Fibroblast of skin of right biceps (primary cell): ENCODE measurements at regions not wholly inside any gene's neighbourhood (a gene's known extent, or its start where the extent isn't known, plus 50 kb on each side); places are given as distances from the start of the nearest gene placed in this dataset.

Source experiments
- DNase-seq: peaks from one replicate; pipeline ENCODE4 v3.0.0-alpha.2; 2013

- no peak for DNase-seq
Observed at GRCh38 chr1:56304975-56305374, 274.4 kb downstream of the PLPP3 start.

DNA sequence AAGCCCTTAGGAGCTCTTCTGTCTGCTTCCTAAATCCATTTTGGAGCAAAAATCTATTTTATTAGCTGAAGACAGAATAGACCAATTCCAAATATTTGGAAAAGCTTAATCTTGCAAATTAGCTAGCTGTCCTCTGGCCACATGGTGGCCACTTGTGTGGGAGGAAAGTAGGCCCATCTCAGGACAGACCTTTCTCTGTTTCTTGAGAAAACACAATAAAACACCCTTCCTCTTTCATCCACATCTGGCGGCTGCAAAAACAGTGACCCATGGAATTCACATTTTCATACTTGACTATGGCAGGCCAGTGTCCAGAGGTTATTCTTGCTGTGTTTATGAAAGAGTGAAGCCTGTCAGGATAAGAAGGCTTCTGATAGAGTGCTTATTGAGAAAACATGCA lies 275.6 kb downstream of the PLPP3 start:
- no peak for DNase-seq

DNA sequence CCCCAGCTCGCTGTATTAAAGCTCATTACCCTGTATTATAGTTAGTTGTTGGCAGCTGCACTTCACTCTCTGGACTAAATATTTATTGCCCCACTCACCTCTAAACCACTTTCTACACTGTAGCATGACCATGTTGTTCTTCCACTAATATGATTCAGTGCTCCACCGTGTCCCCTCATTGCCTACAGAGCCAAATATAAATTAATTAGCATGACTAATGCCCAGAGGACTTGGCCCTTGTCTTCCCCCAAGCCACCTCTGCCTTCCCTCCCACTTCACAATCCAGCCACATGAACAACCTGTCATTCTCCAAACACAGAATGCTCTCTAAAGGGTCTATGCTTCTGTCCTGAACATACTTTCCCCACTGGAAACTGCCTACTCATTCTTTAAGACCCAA lies 276.5 kb downstream of the PLPP3 start:
- DNase-seq: peak; percentile 60

GRCh38 chr1:56301791-56302190 lies 277.6 kb downstream of the PLPP3 start:
- peak; percentile 94 for DNase-seq

GRCh38 chr1:56300836-56301235 lies 278.5 kb downstream of the PLPP3 start:
- no peak for DNase-seq

- no peak for DNase-seq
Observed at GRCh38 chr1:56298866-56299265, 280.5 kb downstream of the PLPP3 start.

DNA sequence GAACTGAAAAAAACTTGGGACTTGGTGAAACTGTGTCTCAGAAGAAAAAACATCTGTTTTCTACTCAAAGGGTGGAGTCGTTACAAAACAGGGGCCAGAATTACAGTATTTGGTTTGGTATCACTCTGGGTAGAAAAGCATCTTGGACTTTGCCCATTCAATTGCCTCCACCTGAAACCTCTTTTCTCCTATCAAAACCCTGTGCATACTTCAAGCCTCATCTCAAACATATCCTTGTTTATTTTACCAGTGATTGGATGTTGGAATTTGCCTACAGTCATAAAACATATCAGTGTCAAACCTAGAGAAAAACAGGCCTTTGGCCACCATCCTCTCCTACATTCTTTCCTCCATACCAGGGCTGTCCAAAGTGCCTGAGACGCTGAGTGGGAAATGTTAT lies 281.5 kb downstream of the PLPP3 start:
- no peak for DNase-seq

- DNase-seq: peak; percentile 12
Observed at GRCh38 chr1:56297208-56297607, 282.2 kb downstream of the PLPP3 start.

- no peak for DNase-seq
Observed at GRCh38 chr1:56295949-56296929, 283.1 kb downstream of the PLPP3 start.

DNA sequence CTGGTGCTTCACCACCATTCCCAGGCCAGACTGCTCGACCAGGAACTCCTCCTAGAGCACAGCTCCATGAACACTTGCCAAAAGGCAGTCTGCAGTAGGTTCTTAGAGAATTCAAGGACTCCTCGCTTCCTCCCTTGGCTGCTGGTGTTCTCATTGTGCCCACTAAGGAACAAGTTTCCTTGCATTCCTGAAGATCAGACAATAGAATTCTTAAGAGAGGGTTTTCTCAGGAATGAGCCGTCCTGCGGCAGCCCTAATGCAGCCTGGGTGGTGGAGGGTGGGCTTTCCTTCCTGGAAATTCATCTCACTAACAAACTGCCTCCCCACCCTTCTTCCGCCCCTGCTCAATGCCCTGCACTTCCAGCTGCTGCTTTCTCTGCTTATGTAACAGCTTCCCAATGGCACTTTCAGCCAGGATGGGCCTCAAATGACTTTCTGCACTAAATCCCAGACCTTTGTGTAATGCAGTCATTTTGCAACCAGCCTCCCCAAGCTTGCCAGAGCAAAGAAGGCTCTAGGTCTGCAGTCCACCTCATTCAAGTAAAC lies 287.9 kb downstream of the PLPP3 start:
- DNase-seq: no peak

- no peak for DNase-seq
Observed at GRCh38 chr1:56289260-56289659, 290.1 kb downstream of the PLPP3 start.

GRCh38 chr1:56287721-56288120 lies 291.6 kb downstream of the PLPP3 start:
- DNase-seq: no peak

DNA sequence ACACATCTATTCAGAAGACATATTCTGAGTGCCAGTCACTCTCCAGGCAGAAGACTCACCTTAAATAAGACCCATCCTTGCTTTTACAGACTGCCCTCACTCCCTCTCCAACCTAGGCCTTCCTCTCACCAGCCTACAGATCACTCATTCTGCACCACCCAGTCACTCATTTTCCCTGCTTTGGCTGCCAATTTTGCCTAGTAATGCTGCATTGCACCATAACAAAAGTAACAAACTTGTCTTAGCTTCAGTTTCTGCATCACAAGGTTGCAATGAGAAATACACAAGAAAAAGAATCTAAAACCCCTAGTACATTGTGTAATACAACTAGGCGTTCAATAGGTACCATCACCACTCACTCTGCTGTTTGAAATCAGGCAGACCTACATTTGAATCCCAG lies 292.4 kb downstream of the PLPP3 start:
- no peak for DNase-seq

GRCh38 chr1:56286506-56286905 lies 292.9 kb downstream of the PLPP3 start:
- no peak for DNase-seq

DNA sequence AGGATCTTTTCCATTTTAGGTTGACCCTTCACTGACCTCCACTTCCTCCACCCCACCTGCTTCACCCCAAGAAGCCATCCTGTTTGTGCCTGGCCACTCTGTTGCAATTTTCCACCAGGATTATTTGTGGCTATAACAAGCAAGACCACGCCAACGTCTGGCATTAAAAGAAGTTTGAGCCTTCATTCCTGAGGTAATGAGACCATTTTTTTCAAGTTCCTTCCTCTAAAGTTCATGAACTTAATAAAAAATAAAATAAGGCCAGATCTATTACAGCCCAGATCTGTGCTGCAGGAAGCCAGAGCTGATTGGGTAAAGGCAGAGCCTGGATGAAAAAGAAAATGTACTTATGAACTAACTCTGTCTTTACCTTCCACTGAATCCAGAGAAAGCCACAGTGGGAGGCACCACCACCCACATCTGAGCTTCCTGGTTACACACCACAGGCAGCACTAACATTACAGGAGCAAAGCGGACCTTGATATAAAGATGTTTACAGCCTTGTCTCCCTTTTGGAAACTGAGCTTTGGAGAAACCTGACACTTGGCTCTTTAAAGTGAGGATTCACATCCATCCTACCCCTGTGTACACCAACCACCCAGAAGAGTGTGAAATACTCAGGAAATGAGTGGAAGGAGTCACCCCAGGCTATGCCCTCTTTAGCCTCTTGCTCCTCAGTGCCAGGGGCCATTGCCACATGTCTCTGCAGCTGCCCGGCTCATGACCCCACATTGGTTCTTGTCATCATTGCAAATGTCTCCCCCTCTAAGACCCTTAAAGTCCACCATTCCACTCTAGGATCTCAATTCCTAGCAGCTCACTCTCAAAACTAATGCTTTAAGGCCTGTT lies 293.6 kb downstream of the PLPP3 start:
- DNase-seq: peak; percentile 26

DNA sequence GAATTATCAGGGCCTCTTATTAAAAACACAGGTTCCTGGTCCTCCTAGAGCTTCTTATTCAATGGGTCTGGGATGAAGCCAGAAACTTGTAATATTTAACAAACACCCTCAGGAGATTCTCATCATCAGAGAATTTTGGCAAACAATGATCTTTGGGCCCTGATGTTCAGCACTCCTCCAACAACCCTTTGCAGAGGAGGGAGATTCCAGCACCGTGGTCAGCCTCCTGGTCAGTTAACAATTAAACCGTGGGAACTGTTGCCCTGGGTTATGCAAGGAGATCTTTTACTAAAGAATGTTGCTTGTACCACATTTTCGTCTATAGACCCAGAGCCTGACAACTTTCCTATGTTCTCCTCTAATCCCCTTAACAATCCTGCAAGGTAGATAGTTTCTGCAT lies 294.4 kb downstream of the PLPP3 start:
- peak; percentile 33 for DNase-seq

GRCh38 chr1:56278061-56278460 lies 301.3 kb downstream of the PLPP3 start:
- DNase-seq: no peak

DNA sequence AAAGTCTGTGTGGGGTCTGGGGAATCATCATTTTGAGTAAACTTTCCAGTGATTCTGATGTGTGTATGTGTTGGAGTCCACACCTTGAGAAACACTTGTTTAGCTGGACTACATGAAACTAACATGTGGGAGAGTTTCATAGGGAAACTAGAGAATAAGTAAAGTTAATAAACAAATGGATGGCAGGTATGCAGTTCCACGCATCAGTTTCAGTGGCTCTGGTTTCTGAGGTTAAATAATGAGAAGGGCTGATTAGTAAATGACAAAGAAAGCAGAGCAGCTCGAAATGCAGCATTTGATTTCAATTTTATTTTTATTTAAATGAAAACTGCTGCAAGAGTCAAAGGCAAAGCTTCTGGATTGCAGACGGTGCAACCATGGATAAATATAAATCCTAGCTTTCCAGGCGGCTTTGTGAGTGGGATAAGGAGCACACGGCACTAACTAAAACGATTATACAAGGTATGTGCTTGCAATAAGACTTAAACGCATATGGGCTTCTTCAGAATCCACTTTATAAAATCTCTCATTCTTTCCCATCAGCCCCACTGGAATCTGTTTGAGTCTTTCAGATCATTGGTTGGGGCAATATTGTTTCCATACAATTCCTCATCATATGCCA lies 310.7 kb downstream of the PLPP3 start:
- DNase-seq: no peak

DNA sequence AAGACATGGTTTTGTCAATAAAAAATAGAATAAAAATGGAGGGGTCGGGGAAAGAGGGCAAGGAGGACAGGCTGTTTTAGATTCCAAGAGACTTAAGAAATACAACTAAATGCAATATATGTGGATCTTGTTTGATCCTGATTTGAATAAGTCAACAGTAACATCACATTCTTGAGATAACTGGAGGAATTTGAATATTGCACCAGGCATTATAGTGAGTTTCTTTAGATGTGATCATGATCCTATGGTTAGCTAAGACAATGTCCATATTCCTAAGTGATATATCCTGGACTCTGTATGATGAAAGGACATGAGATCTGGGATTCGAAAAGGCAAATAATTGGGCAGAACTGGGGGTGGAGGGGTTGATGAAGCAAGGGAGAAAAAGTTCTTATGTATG lies 311.8 kb downstream of the PLPP3 start:
- no peak for DNase-seq

GRCh38 chr1:56266359-56266758 lies 313.0 kb downstream of the PLPP3 start:
- no peak for DNase-seq

- no peak for DNase-seq
Observed at GRCh38 chr1:56265216-56265615, 314.1 kb downstream of the PLPP3 start.

DNA sequence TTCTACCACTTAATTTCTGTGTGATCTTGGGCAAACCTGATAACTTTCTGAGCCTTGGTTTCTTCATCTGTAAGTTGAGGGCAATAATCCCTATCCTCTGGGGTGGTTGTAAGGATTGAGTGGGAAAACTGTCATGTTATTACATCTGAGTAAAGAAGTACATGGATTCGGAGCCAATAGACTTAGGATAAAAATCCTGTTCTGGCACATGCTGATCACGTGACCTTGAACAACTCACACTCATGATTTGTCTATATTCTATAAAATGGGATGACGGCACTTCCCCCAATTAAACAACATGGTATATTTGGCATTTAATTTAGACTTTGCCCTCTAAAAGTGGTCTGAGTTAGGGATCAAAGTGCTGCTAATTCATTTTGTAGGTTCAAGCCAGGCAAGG lies 315.5 kb downstream of the PLPP3 start:
- DNase-seq: no peak

GRCh38 chr1:56258371-56258770 lies 321.0 kb downstream of the PLPP3 start:
- no peak for DNase-seq
